ENCODE measurements at regions not wholly inside any gene's neighbourhood (a gene's known extent, or its start where the extent isn't known, plus 50 kb on each side); places are given as distances from the start of the nearest gene placed in this dataset.

DNA sequence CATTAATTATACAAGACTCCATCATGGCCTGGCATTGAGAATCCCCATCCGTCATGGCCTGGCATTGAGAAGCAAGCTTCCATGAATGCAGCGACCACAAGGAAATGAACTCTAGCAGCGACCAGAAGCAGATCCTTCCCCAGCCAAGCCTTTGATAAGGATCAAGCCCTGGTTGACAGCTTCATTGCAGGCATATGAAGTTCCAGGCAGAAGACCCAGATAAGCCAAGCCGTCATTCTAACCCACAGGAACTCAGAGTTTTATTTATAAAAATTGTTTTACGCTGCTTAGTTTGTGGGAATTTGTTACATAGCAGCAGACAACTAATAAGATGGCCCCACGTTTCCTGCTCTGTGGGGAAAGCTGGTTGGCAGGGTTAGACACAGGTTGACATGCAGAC, 642.3 kb downstream of the GATA3 start (continued):
- no peak for TF ChIP-seq RCOR1 (IDR thresholded peaks at IDR 0.05; ENCODE audit: low read depth, low read length)
- TF ChIP-seq, protein P1, sequence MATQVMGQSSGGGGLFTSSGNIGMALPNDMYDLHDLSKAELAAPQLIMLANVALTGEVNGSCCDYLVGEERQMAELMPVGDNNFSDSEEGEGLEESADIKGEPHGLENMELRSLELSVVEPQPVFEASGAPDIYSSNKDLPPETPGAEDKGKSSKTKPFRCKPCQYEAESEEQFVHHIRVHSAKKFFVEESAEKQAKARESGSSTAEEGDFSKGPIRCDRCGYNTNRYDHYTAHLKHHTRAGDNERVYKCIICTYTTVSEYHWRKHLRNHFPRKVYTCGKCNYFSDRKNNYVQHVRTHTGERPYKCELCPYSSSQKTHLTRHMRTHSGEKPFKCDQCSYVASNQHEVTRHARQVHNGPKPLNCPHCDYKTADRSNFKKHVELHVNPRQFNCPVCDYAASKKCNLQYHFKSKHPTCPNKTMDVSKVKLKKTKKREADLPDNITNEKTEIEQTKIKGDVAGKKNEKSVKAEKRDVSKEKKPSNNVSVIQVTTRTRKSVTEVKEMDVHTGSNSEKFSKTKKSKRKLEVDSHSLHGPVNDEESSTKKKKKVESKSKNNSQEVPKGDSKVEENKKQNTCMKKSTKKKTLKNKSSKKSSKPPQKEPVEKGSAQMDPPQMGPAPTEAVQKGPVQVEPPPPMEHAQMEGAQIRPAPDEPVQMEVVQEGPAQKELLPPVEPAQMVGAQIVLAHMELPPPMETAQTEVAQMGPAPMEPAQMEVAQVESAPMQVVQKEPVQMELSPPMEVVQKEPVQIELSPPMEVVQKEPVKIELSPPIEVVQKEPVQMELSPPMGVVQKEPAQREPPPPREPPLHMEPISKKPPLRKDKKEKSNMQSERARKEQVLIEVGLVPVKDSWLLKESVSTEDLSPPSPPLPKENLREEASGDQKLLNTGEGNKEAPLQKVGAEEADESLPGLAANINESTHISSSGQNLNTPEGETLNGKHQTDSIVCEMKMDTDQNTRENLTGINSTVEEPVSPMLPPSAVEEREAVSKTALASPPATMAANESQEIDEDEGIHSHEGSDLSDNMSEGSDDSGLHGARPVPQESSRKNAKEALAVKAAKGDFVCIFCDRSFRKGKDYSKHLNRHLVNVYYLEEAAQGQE (IDR thresholded peaks at IDR 0.05): no peak
- TF ChIP-seq EHMT2 (IDR thresholded peaks at IDR 0.05; ENCODE audit: low read depth): no peak
- TF ChIP-seq CBX2 (IDR thresholded peaks at IDR 0.05; ENCODE audit: borderline replicate concordance, low read depth): no peak
- no peak for TF ChIP-seq KDM1A (IDR thresholded peaks at IDR 0.05; ENCODE audit: low read depth)
- TF ChIP-seq USF2 (IDR thresholded peaks at IDR 0.05): no peak

DNA sequence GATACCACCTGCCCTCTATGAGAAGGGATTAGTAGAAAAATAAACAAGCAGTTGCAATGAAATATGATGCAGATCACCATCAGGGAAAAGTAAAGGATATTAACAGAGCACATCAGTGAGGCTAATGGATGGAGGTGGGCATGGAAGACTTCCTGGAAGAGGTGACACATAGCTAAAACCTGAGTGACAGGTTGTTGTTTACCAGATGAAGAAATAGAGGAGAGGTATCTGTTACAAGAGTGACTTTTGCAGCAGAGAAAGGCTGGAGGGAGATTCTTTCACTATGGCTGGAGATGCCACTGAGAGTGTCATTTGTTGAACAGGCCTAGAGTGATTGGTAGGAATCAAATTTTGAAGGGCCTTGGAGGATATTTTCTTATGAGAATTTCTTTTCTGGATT, 646.2 kb downstream of the GATA3 start:
- TF ChIP-seq, protein P2, sequence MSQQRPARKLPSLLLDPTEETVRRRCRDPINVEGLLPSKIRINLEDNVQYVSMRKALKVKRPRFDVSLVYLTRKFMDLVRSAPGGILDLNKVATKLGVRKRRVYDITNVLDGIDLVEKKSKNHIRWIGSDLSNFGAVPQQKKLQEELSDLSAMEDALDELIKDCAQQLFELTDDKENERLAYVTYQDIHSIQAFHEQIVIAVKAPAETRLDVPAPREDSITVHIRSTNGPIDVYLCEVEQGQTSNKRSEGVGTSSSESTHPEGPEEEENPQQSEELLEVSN (IDR thresholded peaks at IDR 0.05; ENCODE audit: borderline replicate concordance, low read depth): no peak
- TF ChIP-seq ZFP36 (IDR thresholded peaks at IDR 0.05; ENCODE audit: borderline replicate concordance, partially characterized antibody) (peak; percentile 67), ZNF302 (CRISPR knock-in tag; IDR thresholded peaks at IDR 0.05) (no peak), CTCF (IDR thresholded peaks at IDR 0.05) (no peak), GATA3 (IDR thresholded peaks at IDR 0.05; ENCODE audit: borderline replicate concordance) (no peak), SREBF2 (IDR thresholded peaks at IDR 0.05) (no peak), RAD21 (conservative IDR thresholded peaks at IDR 0.05 in 1 of 2, IDR thresholded peaks at IDR 0.05 in 1 of 2) (no peak)
- POLR2A ChIA-PET: no interaction called here
- FAIRE-seq: no peak
- Histone ChIP-seq H3K4me1 (peaks cover 18% of the 10 kb centered on the region), H3K9me3 (0 out of 3 replicates have a peak, but pooled peaks cover 6% of the 10 kb centered on the region), H3K27ac (peak overlapping the region in 1 of 2 experiments; percentile 31; a peak in 1 of 6 replicates), H3K4me2 (no peak overlapping the region), H3K4me3 (no peak overlapping the region)
- no peak for ATAC-seq
- no peak for DNase-seq (ENCODE audit: low read depth in 1 of 2, low spot score in 1 of 2)
- CTCF ChIA-PET: interaction anchor here (0.5 to 1.2 kb wide), 2 partner anchors 14 to 110 kb away, joined by 3 read pairs; no protein-coding TSS in a partner anchor

DNA sequence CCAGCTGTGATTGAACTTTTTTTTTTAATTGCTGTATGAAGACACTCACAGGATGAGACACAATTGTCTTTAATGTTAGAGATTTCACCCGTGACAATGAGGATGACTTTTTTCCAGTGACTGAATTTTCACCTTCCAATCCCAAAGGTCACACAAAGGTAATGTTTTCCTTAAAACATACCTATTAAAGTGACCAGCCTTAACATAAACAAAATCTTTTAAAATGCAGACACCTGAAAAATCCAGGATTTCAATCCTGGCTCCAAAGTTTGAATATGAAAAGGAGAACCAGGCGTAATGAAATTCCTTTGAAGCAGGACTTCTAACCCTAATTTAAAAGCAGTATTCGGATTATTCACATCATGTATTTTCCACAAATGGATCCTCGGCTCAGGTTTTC, 647.7 kb downstream of the GATA3 start:
- Histone ChIP-seq H3K27ac (peak overlapping the region; percentile 67 to 80), H3K9me3 (0 out of 3 replicates have a peak, but pooled peaks cover 6% of the 10 kb centered on the region), H3K4me3 (no peak overlapping the region), H3K4me2 (peak overlapping the region; percentile 54), H3K4me1 (peaks cover 18% of the 10 kb centered on the region)
- CTCF ChIA-PET: no interaction called here
- DNase-seq (ENCODE audit: low read depth in 1 of 2, low spot score in 1 of 2) (no peak), ATAC-seq (no peak), FAIRE-seq (no peak)
- TF ChIP-seq ATOH8 (CRISPR knock-in tag; IDR thresholded peaks at IDR 0.05; ENCODE audit: low read depth) (no peak), HOXB13 (CRISPR knock-in tag; IDR thresholded peaks at IDR 0.05; ENCODE audit: low read depth) (no peak), USF2 (IDR thresholded peaks at IDR 0.05) (no peak), ZNF302 (CRISPR knock-in tag; IDR thresholded peaks at IDR 0.05) (no peak), FOSL2 (IDR thresholded peaks at IDR 0.05) (no peak), FOSL2 (CRISPR knock-in tag; IDR thresholded peaks at IDR 0.05) (no peak)
- WGBS (ENCODE audit: missing lambda C conversion rate): 14% methylated on average over 4 of the region's 4 CpGs
- POLR2A ChIA-PET: no interaction called here
